WTC11 (cell line): ENCODE measurements at regions not wholly inside any gene's neighbourhood (a gene's known extent, or its start where the extent isn't known, plus 50 kb on each side); places are given as distances from the start of the nearest gene placed in this dataset.

Experiments used
- ATAC-seq: fragments of 200-7000 bp; cut with Tn5 transposase; 2 replicates; pipeline ENCODE4 v1.10.0; 2021; ENCODE audit warnings: mild to moderate bottlenecking, moderate library complexity
- CTCF ChIA-PET: fragments of 300-600 bp; sonication (Branson Sonifier 250); formaldehyde crosslinking; loops from one replicate; lab custom pipeline; 2021; ENCODE audit warnings: antibody characterized with exemption; lab: Charles Lee
- POLR2A ChIA-PET: fragments of 350-600 bp; sonication (Branson Sonifier 250); formaldehyde crosslinking; loops from one replicate; lab custom pipeline; 2021; ENCODE audit warnings: antibody characterized with exemption; lab: Charles Lee
- DNase-seq: peaks from one replicate; pipeline ENCODE4 v3.0.0; 2021; ENCODE audit warnings: low spot score
- H3K27ac Mint-ChIP-seq: 2 replicates; pipeline ENCODE4 v1.8.0; 2021; ENCODE audit warnings: mixed read lengths
- H3K27me3 Mint-ChIP-seq: 2 replicates; pipeline ENCODE4 v1.8.0; 2021; ENCODE audit warnings: low read depth, mild to moderate bottlenecking, moderate library complexity, mixed read lengths
- H3K36me3 Mint-ChIP-seq: 2 replicates; pipeline ENCODE4 v1.8.0; 2021; ENCODE audit warnings: mixed read lengths
- H3K4me1 Mint-ChIP-seq: 2 replicates; pipeline ENCODE4 v1.8.0; 2022; ENCODE audit warnings: mixed read lengths
- H3K4me3 Mint-ChIP-seq: 2 replicates; pipeline ENCODE4 v1.8.0; 2021; ENCODE audit warnings: mild to moderate bottlenecking, moderate library complexity, mixed read lengths
- H3K9me3 Mint-ChIP-seq: 2 replicates; pipeline ENCODE4 v1.8.0; 2021; ENCODE audit warnings: mixed read lengths
- ATF2 ChIP-seq: sonication (generic); formaldehyde crosslinking; IDR thresholded peaks from 2 replicates; pipeline ENCODE4 v1.8.1; 2022; ENCODE audit warnings: low read depth, missing genetic modification reagents, borderline replicate concordance
- ATF3 ChIP-seq: sonication (generic); formaldehyde crosslinking; conservative IDR thresholded peaks from 2 replicates; pipeline ENCODE4 v1.8.1; 2022; ENCODE audit warnings: mild to moderate bottlenecking, missing genetic modification reagents
- CREM ChIP-seq: sonication (generic); formaldehyde crosslinking; IDR thresholded peaks from 2 replicates; pipeline ENCODE4 v1.8.1; 2022; ENCODE audit warnings: mild to moderate bottlenecking, missing genetic modification reagents, moderate library complexity
- E2F5 ChIP-seq: sonication (generic); formaldehyde crosslinking; IDR thresholded peaks from 2 replicates; pipeline ENCODE4 v1.8.1; 2022; ENCODE audit warnings: mild to moderate bottlenecking, moderate library complexity, missing genetic modification reagents
- EMX1 ChIP-seq: fragments of 250-450 bp; sonication (Bioruptor Pico); IDR thresholded peaks from 2 replicates; pipeline ENCODE4 v1.8.0; 2021; ENCODE audit warnings: mild to moderate bottlenecking
- GABPB1 ChIP-seq: sonication (generic); formaldehyde crosslinking; IDR thresholded peaks from 2 replicates; pipeline ENCODE4 v1.8.1; 2023; ENCODE audit warnings: mild to moderate bottlenecking, missing genetic modification reagents
- JAZF1 ChIP-seq: fragments of 250-450 bp; sonication (Bioruptor Pico); IDR thresholded peaks from 2 replicates; pipeline ENCODE4 v1.9.0; 2021; ENCODE audit warnings: moderate library complexity, mild to moderate bottlenecking, inconsistent platforms
- MLX ChIP-seq: sonication (generic); formaldehyde crosslinking; IDR thresholded peaks from 2 replicates; pipeline ENCODE4 v1.8.1; 2023; ENCODE audit warnings: mild to moderate bottlenecking, missing genetic modification reagents, moderate library complexity
- MYBL2 ChIP-seq: sonication (generic); formaldehyde crosslinking; IDR thresholded peaks from 2 replicates; pipeline ENCODE4 v1.8.1; 2023; ENCODE audit warnings: mild to moderate bottlenecking, moderate library complexity, missing genetic modification reagents
- NR1H2 ChIP-seq: sonication (generic); formaldehyde crosslinking; IDR thresholded peaks from 2 replicates; pipeline ENCODE4 v1.9.0; 2021; ENCODE audit warnings: mild to moderate bottlenecking, moderate library complexity, missing genetic modification reagents
- PRRX2 ChIP-seq: fragments of 250-450 bp; sonication (Bioruptor Pico); IDR thresholded peaks from 2 replicates; pipeline ENCODE4 v1.8.0; 2021; ENCODE audit warnings: mild to moderate bottlenecking
- RORB ChIP-seq: fragments of 250-450 bp; sonication (Bioruptor Pico); IDR thresholded peaks from 2 replicates; pipeline ENCODE4 v1.9.0; 2021; ENCODE audit warnings: mild to moderate bottlenecking
- SP1 ChIP-seq: sonication (generic); formaldehyde crosslinking; conservative IDR thresholded peaks from 2 replicates; pipeline ENCODE4 v1.8.1; 2022; ENCODE audit warnings: missing genetic modification reagents
- STAT6 ChIP-seq: sonication (generic); formaldehyde crosslinking; conservative IDR thresholded peaks from 2 replicates; pipeline ENCODE4 v1.8.1; 2023; ENCODE audit warnings: mild to moderate bottlenecking, low read depth, missing genetic modification reagents, moderate library complexity
- USF2 ChIP-seq: sonication (generic); formaldehyde crosslinking; IDR thresholded peaks from 2 replicates; pipeline ENCODE4 v1.8.1; 2023; ENCODE audit warnings: mild to moderate bottlenecking, missing genetic modification reagents, moderate library complexity
- ZNF232 ChIP-seq: sonication (generic); formaldehyde crosslinking; IDR thresholded peaks from 2 replicates; pipeline ENCODE4 v1.8.0; 2022; ENCODE audit warnings: mild to moderate bottlenecking, missing genetic modification reagents
- ZNF263 ChIP-seq: sonication (generic); formaldehyde crosslinking; IDR thresholded peaks from 2 replicates; pipeline ENCODE4 v1.8.1; 2022; ENCODE audit warnings: low read depth, mild to moderate bottlenecking, moderate library complexity, missing genetic modification reagents
- ZNF281 ChIP-seq: sonication (generic); formaldehyde crosslinking; IDR thresholded peaks from 2 replicates; pipeline ENCODE4 v1.8.0; 2023; ENCODE audit warnings: mild to moderate bottlenecking, missing genetic modification reagents
- ZNF512 ChIP-seq: sonication (generic); formaldehyde crosslinking; IDR thresholded peaks from 2 replicates; pipeline ENCODE4 v1.8.1; 2022; ENCODE audit warnings: missing genetic modification reagents, borderline replicate concordance
- ZNF671 ChIP-seq: fragments of 250-450 bp; sonication (Bioruptor Pico); IDR thresholded peaks from 2 replicates; pipeline ENCODE4 v1.8.0; 2021; ENCODE audit warnings: mild to moderate bottlenecking

GRCh38 chr13:22625691-22626090 lies 555.1 kb upstream of the SGCG start:
- TF ChIP-seq STAT6 (no peak), E2F5 (CRISPR knock-in tag) (no peak), USF2 (no peak), MLX (CRISPR knock-in tag) (no peak), JAZF1 (no peak), NR1H2 (CRISPR knock-in tag) (no peak), RORB (no peak), ZNF263 (no peak), ZNF512 (CRISPR knock-in tag) (no peak), PRRX2 (CRISPR knock-in tag) (no peak), CREM (CRISPR knock-in tag) (no peak), ATF2 (CRISPR knock-in tag) (no peak), ZNF232 (no peak), ZNF281 (no peak), EMX1 (CRISPR knock-in tag) (no peak), ZNF671 (CRISPR knock-in tag) (no peak), MYBL2 (CRISPR knock-in tag) (no peak), ATF3 (CRISPR knock-in tag) (no peak), SP1 (CRISPR knock-in tag) (no peak), GABPB1 (CRISPR knock-in tag) (no peak)
- TF ChIP-seq, all 79 proteins: peak for 0
- ChIA-PET POLR2A (no interaction called here), CTCF (no interaction called here)
- no peak overlapping the region for H3K4me3 Mint-ChIP-seq
- DNase-seq (no peak), ATAC-seq (no peak)
- peaks cover 19% of the 10 kb centered on the region for H3K36me3 Mint-ChIP-seq
- H3K27me3 Mint-ChIP-seq = no peaks in the 10 kb centered on the region
- peaks cover 43% of the 10 kb centered on the region for H3K9me3 Mint-ChIP-seq
- no peak overlapping the region for H3K27ac Mint-ChIP-seq
- H3K4me1 Mint-ChIP-seq = no peaks in the 10 kb centered on the region
